GM21786 (cell line): ENCODE measurements at regions not wholly inside any gene's neighbourhood (a gene's known extent, or its start where the extent isn't known, plus 50 kb on each side); places are given as distances from the start of the nearest gene placed in this dataset.

Source experiments
- ATAC-seq: cut with Tn5 transposase; IDR thresholded peaks from one replicate; pipeline ENCODE4 v1.9.1; 2021; ENCODE audit not compliant: unreplicated experiment

DNA sequence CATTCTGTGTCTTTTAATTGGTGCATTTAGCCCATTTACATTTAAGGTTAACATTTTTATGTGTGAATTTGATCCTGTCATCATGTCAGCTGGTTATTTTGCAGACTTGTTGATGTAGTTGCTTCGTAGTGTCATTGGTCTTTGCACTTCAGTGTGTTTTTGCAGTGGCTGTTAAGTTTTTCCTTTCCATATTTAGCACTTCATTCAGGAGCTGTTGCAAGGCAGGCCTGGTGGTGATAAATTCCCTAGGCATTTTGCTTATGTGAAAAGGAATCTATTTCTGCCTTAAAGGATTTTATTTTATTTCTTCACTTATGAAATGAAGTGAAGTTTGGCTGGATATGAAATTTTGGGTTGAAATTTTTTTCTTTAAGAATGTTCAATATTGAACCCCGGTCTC, 70.2 kb upstream of the CD96 start:
- no peak for ATAC-seq

DNA sequence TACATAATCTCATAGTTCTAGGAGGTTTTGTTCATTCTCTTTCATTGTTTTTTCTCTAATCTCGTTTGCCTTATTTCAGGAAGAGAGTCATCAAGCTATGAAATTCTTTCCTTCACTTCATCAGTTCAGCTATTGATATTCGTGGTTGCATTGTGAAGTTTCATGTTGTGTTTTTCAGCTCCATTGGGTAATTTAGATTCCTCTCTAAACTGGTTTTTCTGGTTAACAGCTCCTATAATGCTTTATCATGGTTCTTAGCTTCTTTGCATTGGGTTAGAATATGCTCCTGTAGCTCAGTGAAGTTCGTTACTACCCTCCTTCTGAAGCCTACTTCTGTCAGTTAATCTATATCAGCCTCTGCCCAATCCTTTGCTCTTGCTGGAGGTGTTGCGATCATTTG, 69.4 kb upstream of the CD96 start:
- no peak for ATAC-seq

- ATAC-seq: no peak
Observed at GRCh38 chr3:111473550-111473949, 68.4 kb upstream of the CD96 start.

DNA sequence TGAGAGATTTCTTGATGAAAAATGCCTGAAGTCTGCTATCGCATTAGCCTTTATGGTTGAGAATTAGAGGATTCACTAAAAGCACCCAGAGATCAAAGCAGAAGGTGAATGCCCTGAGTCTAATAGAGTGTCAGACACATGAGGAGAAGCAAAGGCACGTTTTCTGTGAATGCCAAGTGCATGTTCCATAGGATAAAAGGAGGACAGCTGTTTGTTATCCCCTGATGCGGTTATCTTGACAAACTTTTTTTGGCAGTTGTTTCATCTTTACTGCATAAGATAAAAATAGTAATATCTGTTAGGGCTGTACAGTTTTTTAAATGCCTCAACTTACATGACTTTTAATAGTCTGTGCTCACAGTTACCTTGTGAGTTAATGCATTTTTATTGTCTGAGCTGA, 65.3 kb upstream of the CD96 start:
- ATAC-seq: no peak

DNA sequence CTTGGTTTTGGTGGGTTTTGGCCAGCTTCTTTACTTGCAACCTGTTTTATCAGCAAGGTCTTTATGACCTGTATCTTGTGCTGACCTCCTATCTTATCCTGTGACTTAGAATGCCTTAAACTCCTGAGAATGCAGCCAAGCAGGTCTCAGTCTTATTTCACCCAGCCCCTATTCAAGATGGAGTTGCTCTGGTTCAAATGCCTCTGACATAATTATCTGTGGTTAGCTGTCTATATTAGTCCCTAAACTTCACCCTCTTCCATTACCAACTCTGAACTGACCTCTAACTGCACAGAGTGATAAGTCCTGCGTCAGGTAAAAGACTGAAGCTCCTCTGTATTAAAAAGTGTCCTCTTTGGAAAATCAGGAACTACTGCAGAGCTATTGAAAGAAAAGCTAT, 61.9 kb upstream of the CD96 start:
- no peak for ATAC-seq

GRCh38 chr3:111481551-111481950, 60.4 kb upstream of the CD96 start:
- ATAC-seq: no peak

GRCh38 chr3:111482574-111482973, 59.4 kb upstream of the CD96 start:
- no peak for ATAC-seq

- no peak for ATAC-seq
Observed at GRCh38 chr3:111485086-111485485, 56.9 kb upstream of the CD96 start.
